Progenitor cell of endocrine pancreas (in vitro differentiated cells): ENCODE measurements at regions not wholly inside any gene's neighbourhood (a gene's known extent, or its start where the extent isn't known, plus 50 kb on each side); places are given as distances from the start of the nearest gene placed in this dataset.
"Not testable (repeated sequence)": the region's sequence is repeated elsewhere in the genome, so short reads cannot be mapped to it uniquely, and the experiment has no call there.

Experiments
- DNase-seq: peaks from one replicate; pipeline ENCODE4 v3.0.0; 2021; ENCODE audit warnings: low spot score; ENCODE audit not compliant: unreplicated experiment
- H3K27ac Mint-ChIP-seq: 2 replicates; pipeline ENCODE4 v1.8.0; 2021; ENCODE audit warnings: mild to moderate bottlenecking, moderate library complexity, mixed read lengths
- H3K27me3 Mint-ChIP-seq: 2 replicates; pipeline ENCODE4 v1.8.0; 2021; ENCODE audit warnings: mixed read lengths
- H3K36me3 Mint-ChIP-seq: 2 replicates; pipeline ENCODE4 v1.8.0; 2022; ENCODE audit warnings: mixed read lengths; ENCODE audit not compliant: insufficient read depth
- H3K4me1 Mint-ChIP-seq: 2 replicates; pipeline ENCODE4 v1.8.0; 2021; ENCODE audit warnings: low read depth, mixed read lengths
- H3K4me3 Mint-ChIP-seq: 2 replicates; pipeline ENCODE4 v1.8.0; 2021; ENCODE audit warnings: low read depth, mild to moderate bottlenecking, moderate library complexity, mixed read lengths
- H3K9me3 Mint-ChIP-seq: 2 replicates; pipeline ENCODE4 v1.8.0; 2021; ENCODE audit warnings: low read depth, mixed read lengths
- TF ChIP-seq, protein P1 (sequence below): fragments of 200-600 bp; sonication (generic); IDR thresholded peaks from one replicate; pipeline ENCODE4 v1.5.0; 2021; ENCODE audit warnings: antibody characterized with exemption, mild to moderate bottlenecking; ENCODE audit not compliant: unreplicated experiment

GRCh38 chr17:33701910-33702309 is 408.8 kb upstream of the ASIC2 start:
- TF ChIP-seq, protein P1, sequence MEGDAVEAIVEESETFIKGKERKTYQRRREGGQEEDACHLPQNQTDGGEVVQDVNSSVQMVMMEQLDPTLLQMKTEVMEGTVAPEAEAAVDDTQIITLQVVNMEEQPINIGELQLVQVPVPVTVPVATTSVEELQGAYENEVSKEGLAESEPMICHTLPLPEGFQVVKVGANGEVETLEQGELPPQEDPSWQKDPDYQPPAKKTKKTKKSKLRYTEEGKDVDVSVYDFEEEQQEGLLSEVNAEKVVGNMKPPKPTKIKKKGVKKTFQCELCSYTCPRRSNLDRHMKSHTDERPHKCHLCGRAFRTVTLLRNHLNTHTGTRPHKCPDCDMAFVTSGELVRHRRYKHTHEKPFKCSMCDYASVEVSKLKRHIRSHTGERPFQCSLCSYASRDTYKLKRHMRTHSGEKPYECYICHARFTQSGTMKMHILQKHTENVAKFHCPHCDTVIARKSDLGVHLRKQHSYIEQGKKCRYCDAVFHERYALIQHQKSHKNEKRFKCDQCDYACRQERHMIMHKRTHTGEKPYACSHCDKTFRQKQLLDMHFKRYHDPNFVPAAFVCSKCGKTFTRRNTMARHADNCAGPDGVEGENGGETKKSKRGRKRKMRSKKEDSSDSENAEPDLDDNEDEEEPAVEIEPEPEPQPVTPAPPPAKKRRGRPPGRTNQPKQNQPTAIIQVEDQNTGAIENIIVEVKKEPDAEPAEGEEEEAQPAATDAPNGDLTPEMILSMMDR = no peak
- H3K4me1 Mint-ChIP-seq = no peaks in the 10 kb centered on the region
- no peak overlapping the region for H3K27ac Mint-ChIP-seq
- H3K4me3 Mint-ChIP-seq = no peak overlapping the region
- H3K9me3 Mint-ChIP-seq = peaks cover 4% of the 10 kb centered on the region
- no peaks in the 10 kb centered on the region for H3K36me3 Mint-ChIP-seq
- peaks cover 32% of the 10 kb centered on the region for H3K27me3 Mint-ChIP-seq
- DNase-seq = no peak

GRCh38 chr17:33704856-33705255 is 411.8 kb upstream of the ASIC2 start:
- Mint-ChIP-seq H3K36me3 (no peaks in the 10 kb centered on the region), H3K9me3 (peaks cover 4% of the 10 kb centered on the region), H3K27me3 (peaks cover 35% of the 10 kb centered on the region), H3K4me3 (no peak overlapping the region), H3K27ac (no peak overlapping the region), H3K4me1 (no peaks in the 10 kb centered on the region)
- TF ChIP-seq, protein P1 = no peak
- no peak for DNase-seq

- Mint-ChIP-seq H3K36me3 (no peaks in the 10 kb centered on the region), H3K27me3 (peaks cover 33% of the 10 kb centered on the region), H3K4me1 (no peaks in the 10 kb centered on the region), H3K9me3 (peaks cover 4% of the 10 kb centered on the region), H3K27ac (no peak overlapping the region), H3K4me3 (no peak overlapping the region)
- TF ChIP-seq, protein P1 = no peak
- no peak for DNase-seq
These were observed 416.8 kb upstream of the ASIC2 start for GRCh38 chr17:33709881-33710280.

- no peak for DNase-seq
- TF ChIP-seq, protein P1 = no peak
- Mint-ChIP-seq H3K27ac (no peak overlapping the region), H3K9me3 (no peaks in the 10 kb centered on the region), H3K36me3 (no peaks in the 10 kb centered on the region), H3K4me3 (no peak overlapping the region), H3K27me3 (peaks cover 40% of the 10 kb centered on the region), H3K4me1 (no peaks in the 10 kb centered on the region)
These were observed 419.0 kb upstream of the ASIC2 start for GRCh38 chr17:33712120-33712519.

DNA sequence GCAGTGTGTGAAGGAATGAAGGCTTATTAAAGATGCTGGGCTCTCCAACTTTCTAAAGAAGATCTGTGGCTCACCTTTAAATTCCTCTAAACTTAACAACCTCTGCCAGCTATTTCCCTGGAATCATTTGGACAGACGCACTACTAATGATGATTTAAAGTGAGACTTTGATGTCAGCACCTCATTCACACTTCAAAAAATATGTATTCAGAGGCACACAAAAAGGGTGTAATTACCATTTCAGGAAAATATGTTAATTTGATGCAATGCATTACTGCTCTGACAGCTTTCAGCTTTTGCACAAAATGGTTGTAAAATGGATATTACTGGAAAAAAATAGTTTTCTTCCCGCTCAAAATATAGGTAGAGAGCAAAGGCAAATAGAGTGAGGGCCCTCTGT is 423.9 kb upstream of the ASIC2 start:
- peaks cover 17% of the 10 kb centered on the region for H3K27me3 Mint-ChIP-seq
- no peaks in the 10 kb centered on the region for H3K9me3 Mint-ChIP-seq
- no peak overlapping the region for H3K27ac Mint-ChIP-seq
- no peaks in the 10 kb centered on the region for H3K4me1 Mint-ChIP-seq
- no peak for DNase-seq
- no peak overlapping the region for H3K4me3 Mint-ChIP-seq
- H3K36me3 Mint-ChIP-seq = no peaks in the 10 kb centered on the region
- TF ChIP-seq, protein P1 = no peak

DNA sequence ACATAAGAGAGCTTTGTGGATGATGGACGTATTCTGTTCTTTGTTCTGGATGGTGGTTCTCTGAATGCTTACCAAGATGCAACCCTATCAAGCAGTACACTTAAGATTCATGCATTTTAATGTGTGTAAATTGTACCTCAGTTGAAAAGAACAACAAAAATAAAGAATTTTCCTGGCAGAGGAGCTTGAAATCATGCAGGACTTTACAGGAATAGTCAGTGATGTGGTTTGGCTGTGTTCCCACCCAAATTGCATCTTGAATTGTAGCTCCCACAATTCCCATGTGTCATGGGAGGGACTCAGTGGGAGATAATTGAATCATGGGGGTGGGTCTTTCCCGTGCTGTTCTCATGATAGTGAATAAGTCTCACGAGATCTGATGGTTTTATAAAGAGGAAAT is 430.6 kb upstream of the ASIC2 start:
- H3K27me3 Mint-ChIP-seq = peaks cover 33% of the 10 kb centered on the region
- not testable (repeated sequence) for H3K4me1 Mint-ChIP-seq, DNase-seq, H3K36me3 Mint-ChIP-seq, H3K27ac Mint-ChIP-seq, H3K9me3 Mint-ChIP-seq, H3K4me3 Mint-ChIP-seq
